ENCODE measurements at regions not wholly inside any gene's neighbourhood (a gene's known extent, or its start where the extent isn't known, plus 50 kb on each side); places are given as distances from the start of the nearest gene placed in this dataset.

GRCh38 chr18:65257149-65257548 lies 493.7 kb upstream of the CDH7 start:
- Histone ChIP-seq H3K14ac (ENCODE audit: insufficient read depth, low read length) (no peak overlapping the region), H3K27ac (ENCODE audit: insufficient read length, low read depth, low read length) (no peak overlapping the region), H2AFZ (ENCODE audit: low read length) (no peak overlapping the region), H3K56ac (ENCODE audit: insufficient read length, low read depth, low read length) (no peak overlapping the region), H2BK5ac (ENCODE audit: insufficient read length, low read length) (no peak overlapping the region), H3K79me2 (ENCODE audit: insufficient read depth, low read length) (no peaks in the 10 kb centered on the region), H3K4me1 (ENCODE audit: insufficient read depth, low read length) (no peaks in the 10 kb centered on the region), H2BK12ac (ENCODE audit: insufficient read length, low read depth, low read length) (no peak overlapping the region), H4K5ac (ENCODE audit: insufficient read length, low read depth, low read length) (no peak overlapping the region), H4K91ac (ENCODE audit: insufficient read length, low read depth, low read length) (no peak overlapping the region), H3K9ac (ENCODE audit: extremely low read depth, insufficient read length, low read length) (no peak overlapping the region), H3K4me2 (ENCODE audit: insufficient read depth, insufficient read length, low read length) (no peak overlapping the region), H3K27me3 (ENCODE audit: insufficient read depth, low read length) (no peaks in the 10 kb centered on the region), H3K18ac (ENCODE audit: insufficient read length, low read depth, low read length) (no peak overlapping the region), H2BK15ac (ENCODE audit: low read depth, low read length) (no peak overlapping the region), H2BK120ac (ENCODE audit: low read depth, low read length, poor library complexity, severe bottlenecking) (no peak overlapping the region), H4K8ac (replicated peaks; ENCODE audit: insufficient read length, low read depth, low read length) (no peak overlapping the region), H3K23me2 (ENCODE audit: insufficient read length, low read depth, low read length, poor library complexity, severe bottlenecking) (no peaks in the 10 kb centered on the region), H3K23ac (ENCODE audit: insufficient read length, low read depth, low read length) (no peak overlapping the region), H3K79me1 (ENCODE audit: insufficient read depth, low read depth, low read length, poor library complexity, severe bottlenecking) (no peaks in the 10 kb centered on the region), H3K4ac (ENCODE audit: low read depth, low read length) (no peak overlapping the region), H3T11ph (ENCODE audit: low read length) (no peak overlapping the region), H4K20me1 (ENCODE audit: control insufficient read depth, insufficient read depth, insufficient read length) (no peaks in the 10 kb centered on the region), H3K9me3 (ENCODE audit: control insufficient read depth, low read depth, low read length) (no peaks in the 10 kb centered on the region), H2BK20ac (ENCODE audit: low read depth, low read length, poor library complexity, severe bottlenecking) (no peak overlapping the region), H2AK5ac (ENCODE audit: insufficient read length, low read length) (no peak overlapping the region)
- WGBS (ENCODE audit: extremely low coverage, insufficient read length, low lambda C conversion rate), result no CpG with 5 or more reads among the region's 1 CpG
- DNase-seq, result peak; percentile 34
- Mint-ChIP-seq H3K27me3 (ENCODE audit: low read depth) (peaks cover 19% of the 10 kb centered on the region), H3K36me3 (ENCODE audit: insufficient read depth in 1 of 3, low read depth in 3 of 3) (no peaks in the 10 kb centered on the region), H3K4me3 (no peak overlapping the region), H3K27ac (no peak overlapping the region), H3K9me3 (no peaks in the 10 kb centered on the region), H3K4me1 (peaks cover 7 to 8% of the 10 kb centered on the region in 2 experiments; a peak in 3 of 4 replicates)
- no peak for TF ChIP-seq CTCF (conservative IDR thresholded peaks at IDR 0.05)
